ENCODE measurements at regions not wholly inside any gene's neighbourhood (a gene's known extent, or its start where the extent isn't known, plus 50 kb on each side); places are given as distances from the start of the nearest gene placed in this dataset.

- no peak for TF ChIP-seq CTCF (IDR thresholded peaks at IDR 0.05)
- no peak for TF ChIP-seq POLR2AphosphoS5 (IDR thresholded peaks at IDR 0.05)
- TF ChIP-seq POLR2A (IDR thresholded peaks at IDR 0.05): no peak
These were observed 155.2 kb downstream of the BBOX1 start for GRCh38 chr11:27195837-27196202.

All from breast epithelium (tissue), 3 donors.